ENCODE measurements at regions not wholly inside any gene's neighbourhood (a gene's known extent, or its start where the extent isn't known, plus 50 kb on each side); places are given as distances from the start of the nearest gene placed in this dataset.

DNA sequence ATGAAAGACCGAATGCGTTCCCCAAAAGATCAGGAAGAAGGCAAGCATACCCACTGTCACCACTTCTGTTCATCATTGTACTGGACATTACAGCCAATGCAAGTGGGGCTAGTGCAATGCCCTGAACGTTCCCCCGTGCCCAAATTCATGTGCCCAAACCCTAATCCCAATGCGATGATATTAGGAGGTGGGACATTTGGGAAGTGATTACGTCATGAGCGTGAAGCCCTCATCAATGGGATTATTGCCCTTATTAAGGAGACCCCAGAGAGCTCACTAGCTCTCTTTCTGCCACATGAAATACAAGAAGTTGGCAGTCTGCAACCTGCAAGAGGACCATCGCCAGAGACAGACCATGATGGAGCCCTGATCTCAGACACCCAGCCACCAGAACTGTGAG lies 511.4 kb upstream of the TPK1 start:
- ChIA-PET POLR2A (no interaction called here), CTCF (no interaction called here)
- H3K27me3 ChIP-seq (replicated peaks in 1 of 4; ENCODE audit: control extremely low read depth in 1 of 4, control insufficient read depth in 3 of 4, insufficient read depth in 4 of 4, low read length in 3 of 4): no peaks in the 10 kb centered on the region
- H3K79me2 ChIP-seq (ENCODE audit: control insufficient read depth, insufficient read depth, low read length): no peaks in the 10 kb centered on the region
- H3K9me3 Mint-ChIP-seq (ENCODE audit: insufficient read depth): peaks cover 10% of the 10 kb centered on the region
- H4K20me1 ChIP-seq (ENCODE audit: control insufficient read depth, insufficient read depth, low read length, poor library complexity, severe bottlenecking): no peaks in the 10 kb centered on the region
- H3K27ac ChIP-seq (ENCODE audit: low read length in 2 of 2): no peak overlapping the region
- 100% methylated on average over 3 of the region's 8 CpGs for WGBS (ENCODE audit: insufficient coverage)
- H3K4me1 ChIP-seq (ENCODE audit: control insufficient read depth in 2 of 2, insufficient read depth in 2 of 2, low read length in 2 of 2): no peaks in the 10 kb centered on the region
- no peaks in the 10 kb centered on the region for H3K36me3 ChIP-seq (replicated peaks in 1 of 2; ENCODE audit: control extremely low read depth in 1 of 2, control insufficient read depth in 1 of 2, extremely low read depth in 1 of 2, insufficient read depth in 2 of 2, low read length in 1 of 2)
- no peak overlapping the region for H3K4me2 ChIP-seq (replicated peaks; ENCODE audit: low read depth, low read length, poor library complexity, severe bottlenecking)
- H3K27me3 Mint-ChIP-seq: no peaks in the 10 kb centered on the region
- intact Hi-C loops (cut with micrococcal nuclease): no loop called here
- no peaks in the 10 kb centered on the region for H3K4me1 Mint-ChIP-seq
- DNase-seq (no peak), ATAC-seq (ENCODE audit: low read depth) (no peak)
- H3K27ac Mint-ChIP-seq: no peak overlapping the region
- H3K9ac ChIP-seq (ENCODE audit: low read length): no peak overlapping the region
- no peak overlapping the region for H3K4me3 Mint-ChIP-seq
- TF ChIP-seq, protein P1, sequence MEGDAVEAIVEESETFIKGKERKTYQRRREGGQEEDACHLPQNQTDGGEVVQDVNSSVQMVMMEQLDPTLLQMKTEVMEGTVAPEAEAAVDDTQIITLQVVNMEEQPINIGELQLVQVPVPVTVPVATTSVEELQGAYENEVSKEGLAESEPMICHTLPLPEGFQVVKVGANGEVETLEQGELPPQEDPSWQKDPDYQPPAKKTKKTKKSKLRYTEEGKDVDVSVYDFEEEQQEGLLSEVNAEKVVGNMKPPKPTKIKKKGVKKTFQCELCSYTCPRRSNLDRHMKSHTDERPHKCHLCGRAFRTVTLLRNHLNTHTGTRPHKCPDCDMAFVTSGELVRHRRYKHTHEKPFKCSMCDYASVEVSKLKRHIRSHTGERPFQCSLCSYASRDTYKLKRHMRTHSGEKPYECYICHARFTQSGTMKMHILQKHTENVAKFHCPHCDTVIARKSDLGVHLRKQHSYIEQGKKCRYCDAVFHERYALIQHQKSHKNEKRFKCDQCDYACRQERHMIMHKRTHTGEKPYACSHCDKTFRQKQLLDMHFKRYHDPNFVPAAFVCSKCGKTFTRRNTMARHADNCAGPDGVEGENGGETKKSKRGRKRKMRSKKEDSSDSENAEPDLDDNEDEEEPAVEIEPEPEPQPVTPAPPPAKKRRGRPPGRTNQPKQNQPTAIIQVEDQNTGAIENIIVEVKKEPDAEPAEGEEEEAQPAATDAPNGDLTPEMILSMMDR (IDR thresholded peaks at IDR 0.05): no peak
- TF ChIP-seq EZH2 (IDR thresholded peaks at IDR 0.05; ENCODE audit: borderline replicate concordance, insufficient read depth, low read depth, low read length, poor library complexity, severe bottlenecking): no peak
- H3K9me3 ChIP-seq (ENCODE audit: control extremely low read depth in 1 of 3, control insufficient read depth in 2 of 3, insufficient read depth in 1 of 3, low read length in 2 of 3): no peaks in the 10 kb centered on the region
- no peak overlapping the region for H2AFZ ChIP-seq (ENCODE audit: insufficient read depth, low read depth, low read length, poor library complexity, severe bottlenecking)
- H3K4me3 ChIP-seq (ENCODE audit: control extremely low read depth in 1 of 5, extremely low read depth in 1 of 5, insufficient read depth in 1 of 5, low read depth in 2 of 5, low read length in 4 of 5): no peak overlapping the region

DNA sequence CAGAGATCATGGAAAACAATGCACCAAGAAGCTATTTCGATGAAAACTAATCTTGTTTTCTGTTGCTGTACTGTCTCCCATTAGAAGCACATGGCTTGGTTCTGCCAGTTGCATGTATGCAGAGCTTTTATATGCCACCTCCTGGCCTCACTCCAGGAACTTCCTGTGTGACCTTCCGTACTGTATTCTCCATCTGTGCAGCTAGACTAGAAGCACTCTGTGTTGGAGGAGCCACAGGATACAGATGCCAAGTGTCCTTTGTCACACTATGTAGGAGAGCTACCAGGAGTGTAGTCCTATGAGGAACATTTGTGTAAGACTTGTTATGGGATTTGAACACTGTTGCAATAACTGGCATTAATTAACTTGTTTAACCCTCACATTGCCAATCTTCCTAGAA lies 503.5 kb upstream of the TPK1 start:
- Histone ChIP-seq H3K9me3 (ENCODE audit: control extremely low read depth in 1 of 3, control insufficient read depth in 2 of 3, insufficient read depth in 1 of 3, low read length in 2 of 3) (no peaks in the 10 kb centered on the region), H3K79me2 (ENCODE audit: control insufficient read depth, insufficient read depth, low read length) (no peaks in the 10 kb centered on the region), H2AFZ (ENCODE audit: insufficient read depth, low read depth, low read length, poor library complexity, severe bottlenecking) (no peak overlapping the region), H3K9ac (ENCODE audit: low read length) (no peak overlapping the region), H3K4me2 (replicated peaks; ENCODE audit: low read depth, low read length, poor library complexity, severe bottlenecking) (no peak overlapping the region), H4K20me1 (ENCODE audit: control insufficient read depth, insufficient read depth, low read length, poor library complexity, severe bottlenecking) (no peaks in the 10 kb centered on the region), H3K27me3 (replicated peaks in 1 of 4; ENCODE audit: control extremely low read depth in 1 of 4, control insufficient read depth in 3 of 4, insufficient read depth in 4 of 4, low read length in 3 of 4) (no peaks in the 10 kb centered on the region), H3K27ac (ENCODE audit: low read length in 2 of 2) (no peak overlapping the region), H3K36me3 (replicated peaks in 1 of 2; ENCODE audit: control extremely low read depth in 1 of 2, control insufficient read depth in 1 of 2, extremely low read depth in 1 of 2, insufficient read depth in 2 of 2, low read length in 1 of 2) (no peaks in the 10 kb centered on the region), H3K4me1 (ENCODE audit: control insufficient read depth in 2 of 2, insufficient read depth in 2 of 2, low read length in 2 of 2) (no peaks in the 10 kb centered on the region), H3K4me3 (ENCODE audit: control extremely low read depth in 1 of 5, extremely low read depth in 1 of 5, insufficient read depth in 1 of 5, low read depth in 2 of 5, low read length in 4 of 5) (no peak overlapping the region)
- Mint-ChIP-seq H3K4me3 (no peak overlapping the region), H3K9me3 (ENCODE audit: insufficient read depth) (peaks cover 5% of the 10 kb centered on the region), H3K27ac (no peak overlapping the region), H3K4me1 (no peaks in the 10 kb centered on the region), H3K27me3 (no peaks in the 10 kb centered on the region)
- no peak for DNase-seq
- intact Hi-C loops (cut with micrococcal nuclease): no loop called here
- TF ChIP-seq EZH2 (IDR thresholded peaks at IDR 0.05; ENCODE audit: borderline replicate concordance, insufficient read depth, low read depth, low read length, poor library complexity, severe bottlenecking): no peak
- TF ChIP-seq, protein P1 (IDR thresholded peaks at IDR 0.05): no peak
- ATAC-seq (ENCODE audit: low read depth): no peak
- 92% methylated on average over 2 of the region's 2 CpGs for WGBS (ENCODE audit: insufficient coverage)
- ChIA-PET CTCF (no interaction called here), POLR2A (no interaction called here)
